GM21786 (cell line): ENCODE measurements at regions not wholly inside any gene's neighbourhood (a gene's known extent, or its start where the extent isn't known, plus 50 kb on each side); places are given as distances from the start of the nearest gene placed in this dataset.

ENCODE experiments used
- ATAC-seq: cut with Tn5 transposase; IDR thresholded peaks from one replicate; pipeline ENCODE4 v1.9.1; 2021; ENCODE audit not compliant: unreplicated experiment

DNA sequence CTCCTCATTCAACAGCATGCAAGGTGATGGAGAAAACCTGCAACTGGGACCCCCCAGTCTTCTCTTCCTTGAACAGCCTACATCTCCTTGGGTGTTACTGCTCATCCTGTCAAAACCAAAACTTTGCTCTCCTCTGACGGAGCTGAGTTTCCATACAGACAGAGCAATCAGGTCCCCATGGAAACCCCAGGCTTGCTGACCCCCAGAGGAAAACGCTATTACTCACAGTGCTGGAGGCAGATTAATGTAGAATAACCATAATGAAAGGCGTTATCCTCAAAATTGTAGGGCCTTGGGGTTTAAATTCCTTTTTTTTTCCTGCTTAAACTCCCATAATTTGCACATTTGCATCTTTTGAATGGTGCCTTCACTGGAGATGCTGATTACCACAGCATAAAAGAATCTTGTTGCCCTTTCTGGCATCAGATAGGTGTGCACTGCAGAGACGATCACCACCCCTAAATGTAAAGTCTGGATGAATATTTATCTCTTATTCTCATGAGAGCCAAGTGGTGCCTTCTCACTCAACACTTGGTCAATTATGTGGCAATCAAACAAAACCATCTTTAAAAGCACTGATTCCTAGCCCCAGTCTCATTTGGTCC, 126.3 kb downstream of the MSX2 start:
- no peak for ATAC-seq

GRCh38 chr5:174849426-174849825, 125.0 kb downstream of the MSX2 start:
- ATAC-seq, result no peak

DNA sequence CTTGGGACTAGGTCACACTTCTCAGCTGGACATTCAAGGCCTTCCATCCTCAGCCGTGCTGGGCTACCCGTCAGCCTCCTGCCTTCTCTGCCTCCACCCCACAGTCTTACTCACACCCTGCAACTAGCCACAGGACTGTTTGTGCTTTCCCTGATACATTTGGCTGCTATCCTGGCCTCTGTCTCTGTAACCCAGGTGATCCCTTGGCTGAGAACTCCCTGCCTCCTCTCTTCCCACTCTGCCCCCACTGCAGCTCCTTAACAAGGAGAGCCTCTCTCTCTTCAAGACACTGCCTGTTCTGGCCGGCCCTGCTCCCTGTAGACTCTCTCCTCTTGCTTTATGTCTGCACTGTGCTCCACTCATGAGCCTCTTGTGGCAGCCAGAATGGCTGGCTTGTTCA, 120.6 kb downstream of the MSX2 start:
- no peak for ATAC-seq

DNA sequence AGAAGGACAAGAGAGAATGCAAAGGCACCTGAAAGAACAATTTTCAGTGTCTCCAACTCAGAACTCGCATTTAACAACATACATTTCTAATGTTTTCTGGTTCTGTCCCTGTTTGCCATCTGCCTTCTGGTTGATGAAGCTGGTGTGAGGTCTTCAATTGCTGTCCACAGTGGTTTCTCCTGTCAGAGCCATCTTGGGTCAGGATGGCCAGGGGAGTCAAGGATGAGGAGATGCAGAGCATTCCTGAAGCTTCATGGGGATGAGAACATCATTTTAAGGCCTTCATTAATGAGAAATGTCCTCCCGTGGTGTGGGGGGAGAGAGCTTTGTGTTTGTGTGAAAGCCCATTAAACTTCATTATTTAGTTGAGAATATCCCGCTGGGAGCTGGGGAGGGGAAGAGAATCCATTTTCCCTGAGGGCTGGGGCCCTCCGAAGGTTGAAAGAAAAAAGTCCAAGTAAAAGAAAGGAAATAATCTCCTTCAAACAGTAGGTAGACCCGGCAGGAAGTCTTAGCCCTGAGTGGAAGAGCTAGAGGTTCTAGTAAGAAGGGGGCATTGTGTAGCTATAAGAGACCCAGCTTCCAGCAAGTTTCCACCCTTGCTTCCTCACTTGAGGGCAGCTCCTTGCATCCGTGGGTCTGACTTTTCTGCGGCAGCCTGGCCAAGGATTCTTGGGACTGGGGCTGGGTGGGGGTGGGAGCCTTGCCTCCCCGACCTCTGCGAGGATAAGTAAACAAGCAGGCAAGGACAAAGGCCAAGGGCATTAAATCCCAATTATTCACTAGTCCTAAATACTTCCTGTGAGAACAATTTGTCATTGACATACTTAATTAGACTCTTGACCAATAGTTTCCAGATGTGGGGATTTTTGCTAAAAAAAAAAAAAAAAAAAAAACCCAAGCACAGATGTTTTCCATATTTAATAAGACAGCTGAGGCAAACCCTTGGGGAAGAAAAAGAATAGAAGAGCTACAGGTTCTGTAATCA, 119.2 kb downstream of the MSX2 start:
- ATAC-seq, result no peak

GRCh38 chr5:174840435-174840834, 116.1 kb downstream of the MSX2 start:
- no peak for ATAC-seq

DNA sequence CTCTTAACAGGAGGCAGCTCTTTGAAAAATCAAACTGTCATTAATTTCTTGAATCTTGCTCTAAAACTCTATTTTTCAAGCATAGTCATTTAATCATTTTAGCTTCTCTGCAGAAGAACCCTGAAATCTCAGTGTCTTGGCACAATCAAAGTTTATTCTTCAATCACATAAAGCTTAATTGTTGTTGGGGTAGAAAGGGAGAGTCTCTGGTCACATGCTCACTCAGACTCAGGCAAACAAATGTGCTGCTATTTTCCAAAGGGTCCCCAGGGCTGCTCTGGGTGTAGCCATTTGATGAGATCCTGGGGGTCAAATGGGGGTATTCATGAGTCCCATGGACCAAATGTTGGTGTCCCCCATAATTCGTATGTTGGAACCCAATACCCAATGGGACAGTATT, 114.8 kb downstream of the MSX2 start:
- ATAC-seq, result no peak

DNA sequence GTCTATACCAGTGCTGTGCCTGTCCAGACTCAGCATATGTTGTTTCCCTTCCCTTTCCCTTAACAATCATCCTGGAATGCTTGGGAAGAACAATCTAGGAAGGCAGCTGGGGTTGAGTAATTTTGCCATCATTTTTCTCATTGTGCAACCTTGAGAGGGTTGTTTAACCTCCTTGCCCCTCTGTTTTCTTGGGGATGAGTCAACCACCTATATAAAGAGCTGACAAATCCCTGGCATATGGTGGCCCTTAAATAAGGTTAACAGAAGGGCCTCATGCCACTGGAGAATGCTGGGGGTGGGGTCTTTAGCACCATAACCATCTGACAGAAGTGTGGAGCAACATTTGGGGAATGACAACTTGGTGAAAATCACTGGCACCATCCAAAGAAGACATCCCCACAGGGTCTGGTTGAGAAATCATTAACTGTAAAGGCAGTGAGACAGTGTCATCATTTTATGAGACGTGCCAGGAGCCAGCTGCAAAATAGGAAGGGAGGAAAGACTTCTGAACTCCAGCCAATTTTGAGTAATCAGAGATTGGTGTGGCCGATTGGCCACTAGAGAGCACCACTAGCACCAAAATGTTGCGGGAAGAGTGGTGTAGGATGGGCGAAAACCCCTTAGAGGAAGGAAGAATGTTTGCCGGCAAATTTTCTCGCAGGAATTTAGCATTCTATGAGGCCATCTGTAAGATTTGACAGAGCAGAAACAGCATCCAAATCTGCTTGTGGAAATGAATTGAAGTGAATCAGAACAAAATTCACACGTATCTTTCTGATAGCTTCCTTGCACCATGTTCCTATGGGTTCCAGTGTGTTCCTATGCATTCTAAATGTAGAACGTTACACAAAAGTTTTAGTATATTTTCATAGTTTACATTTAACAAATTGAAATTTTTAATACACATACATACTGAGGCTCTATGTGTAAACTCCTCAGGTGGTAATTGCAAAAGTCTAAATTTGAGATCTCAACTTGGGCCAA, 113.8 kb downstream of the MSX2 start:
- ATAC-seq, result no peak

DNA sequence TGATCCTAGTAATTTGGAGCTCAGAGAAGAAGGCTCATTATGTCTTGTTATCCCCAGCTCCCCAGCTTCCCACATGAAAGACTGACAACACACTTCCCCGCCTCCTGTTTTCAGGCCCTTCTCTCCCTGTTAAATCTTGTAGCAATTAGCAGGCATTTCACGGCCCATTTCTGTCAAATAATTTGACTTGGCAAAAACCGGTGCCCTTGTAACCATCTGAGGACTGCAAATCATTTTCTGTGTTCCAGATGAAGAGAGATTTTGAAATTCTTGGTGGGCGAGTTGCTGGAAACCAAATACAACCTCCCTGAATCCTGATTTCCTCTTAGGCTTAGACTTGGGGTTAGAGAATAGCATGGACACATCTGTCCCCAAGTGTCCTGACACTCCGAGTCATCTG, 109.7 kb downstream of the MSX2 start:
- no peak for ATAC-seq

DNA sequence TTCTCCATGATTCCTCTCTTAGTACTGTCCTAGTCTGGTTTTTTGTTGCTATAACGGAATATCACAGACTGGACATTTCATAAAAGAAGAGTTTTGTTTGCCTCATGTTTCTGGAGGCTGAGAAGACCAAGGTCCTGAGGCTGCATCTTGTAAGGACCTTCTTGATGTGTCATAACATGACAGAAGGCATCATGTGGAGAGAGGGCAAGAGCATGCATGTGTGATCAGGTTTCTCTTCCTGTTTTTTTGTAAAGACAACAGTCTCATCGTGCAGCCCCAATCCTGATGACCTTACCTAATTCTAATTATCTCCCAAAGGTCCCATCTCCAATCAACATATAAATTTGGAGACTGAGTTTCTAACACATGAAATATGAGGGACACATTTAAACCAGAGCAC, 108.4 kb downstream of the MSX2 start:
- ATAC-seq, result no peak

GRCh38 chr5:174832025-174832424, 107.6 kb downstream of the MSX2 start:
- ATAC-seq, result no peak

- ATAC-seq, result no peak
Measured at GRCh38 chr5:174831031-174831660, 106.8 kb downstream of the MSX2 start.

DNA sequence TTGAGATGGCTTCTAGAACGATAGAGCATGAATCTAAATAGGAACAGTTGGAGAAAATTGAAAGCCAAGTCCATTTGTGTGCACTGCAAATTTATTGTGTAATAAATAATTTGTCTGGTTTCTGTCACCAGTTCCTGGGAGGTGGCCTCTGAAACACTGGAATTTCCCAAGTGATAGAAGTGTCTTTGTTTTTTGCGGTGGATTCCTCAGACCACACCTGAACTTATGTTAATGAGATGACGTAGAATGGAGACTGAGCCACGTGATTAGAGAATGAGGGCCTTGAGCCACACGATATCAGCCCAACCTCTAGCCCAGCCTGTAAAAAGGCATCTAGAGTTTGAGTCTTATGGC, 105.1 kb downstream of the MSX2 start:
- ATAC-seq, result no peak

DNA sequence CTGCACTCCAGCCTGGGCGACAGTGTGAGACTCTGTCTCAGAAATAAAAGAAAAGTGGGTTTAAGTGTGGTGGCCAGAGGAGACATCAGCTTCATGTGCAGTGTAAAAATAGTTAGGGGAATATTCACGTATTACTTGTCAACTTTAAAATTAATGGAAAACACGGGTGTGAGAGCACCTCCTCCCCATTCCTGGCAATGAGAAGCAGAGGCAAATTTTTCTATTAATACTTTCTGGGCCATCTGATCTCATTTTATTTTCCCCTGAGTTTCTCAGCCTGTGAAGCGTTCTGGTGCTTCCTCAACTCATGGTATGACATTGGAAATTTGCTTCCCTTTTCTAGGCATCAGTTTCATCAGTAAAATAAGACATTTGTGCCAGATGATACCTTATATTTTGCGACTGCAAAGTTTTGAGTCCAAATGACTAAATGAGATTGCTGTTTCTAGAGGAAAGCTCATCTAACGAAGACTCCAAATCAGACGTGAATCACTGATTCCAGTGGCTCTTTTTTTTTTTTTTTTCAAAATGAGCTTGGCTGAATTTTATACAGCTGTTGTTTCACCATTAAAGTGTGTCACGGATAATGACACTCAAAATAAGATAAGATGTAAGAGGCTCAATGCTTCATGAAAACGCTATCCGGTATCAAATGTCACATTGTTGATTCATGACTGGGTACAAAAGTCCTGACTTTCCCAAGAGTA, 104.6 kb downstream of the MSX2 start:
- no peak for ATAC-seq

GRCh38 chr5:174827558-174827957, 103.2 kb downstream of the MSX2 start:
- no peak for ATAC-seq

- no peak for ATAC-seq
Measured at GRCh38 chr5:174825587-174825986, 101.2 kb downstream of the MSX2 start.

- ATAC-seq, result no peak
Measured at GRCh38 chr5:174818430-174818829, 94.0 kb downstream of the MSX2 start.

DNA sequence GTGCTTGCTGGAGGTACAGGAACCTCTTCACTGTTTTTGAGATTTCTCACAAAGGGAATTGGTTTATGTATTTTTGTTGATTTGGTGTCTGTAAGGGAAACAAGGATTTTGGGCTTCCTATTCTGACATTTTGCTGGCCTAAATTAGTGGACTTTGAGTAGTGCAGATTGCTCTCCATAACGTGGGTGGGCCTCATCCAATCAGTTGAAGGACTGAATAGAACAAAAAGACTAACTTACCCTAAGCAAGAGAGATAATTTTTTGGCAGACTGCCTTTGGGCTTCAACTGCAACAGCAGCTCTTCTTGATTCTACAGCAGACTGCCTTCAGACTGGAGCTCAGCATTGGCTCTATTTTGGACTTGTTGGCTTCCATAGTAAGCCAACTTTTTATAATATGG, 93.2 kb downstream of the MSX2 start:
- ATAC-seq, result no peak

- ATAC-seq, result no peak
Measured at GRCh38 chr5:174816858-174817257, 92.5 kb downstream of the MSX2 start.

GRCh38 chr5:174811438-174811837, 87.1 kb downstream of the MSX2 start:
- no peak for ATAC-seq

GRCh38 chr5:174810796-174811195, 86.4 kb downstream of the MSX2 start:
- no peak for ATAC-seq
